ENCODE measurements at regions not wholly inside any gene's neighbourhood (a gene's known extent, or its start where the extent isn't known, plus 50 kb on each side); places are given as distances from the start of the nearest gene placed in this dataset.

DNA sequence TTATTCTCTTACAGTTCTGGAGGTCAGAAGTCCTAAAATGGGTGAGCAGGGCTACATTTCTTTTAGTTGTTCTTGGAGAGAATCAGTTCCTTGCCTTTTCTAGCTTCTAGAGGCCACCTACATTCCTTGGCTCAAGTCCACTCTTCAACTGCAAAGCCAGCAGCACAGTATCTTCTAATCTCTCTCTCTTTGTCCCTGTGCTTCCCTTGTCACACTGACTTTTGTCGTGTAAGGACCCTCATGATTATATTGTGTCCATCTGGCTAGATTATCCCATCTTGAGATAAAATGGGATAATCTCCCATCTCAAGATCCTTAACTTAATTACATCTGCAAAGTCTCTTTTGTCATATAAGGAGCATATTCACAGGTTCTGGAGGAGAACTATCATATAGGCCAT, 359.0 kb downstream of the ADRA2A start:
- no peaks in the 10 kb centered on the region for H3K4me1 ChIP-seq
- no peak for TF ChIP-seq POLR2A (IDR thresholded peaks at IDR 0.05)
- TF ChIP-seq, protein P1, sequence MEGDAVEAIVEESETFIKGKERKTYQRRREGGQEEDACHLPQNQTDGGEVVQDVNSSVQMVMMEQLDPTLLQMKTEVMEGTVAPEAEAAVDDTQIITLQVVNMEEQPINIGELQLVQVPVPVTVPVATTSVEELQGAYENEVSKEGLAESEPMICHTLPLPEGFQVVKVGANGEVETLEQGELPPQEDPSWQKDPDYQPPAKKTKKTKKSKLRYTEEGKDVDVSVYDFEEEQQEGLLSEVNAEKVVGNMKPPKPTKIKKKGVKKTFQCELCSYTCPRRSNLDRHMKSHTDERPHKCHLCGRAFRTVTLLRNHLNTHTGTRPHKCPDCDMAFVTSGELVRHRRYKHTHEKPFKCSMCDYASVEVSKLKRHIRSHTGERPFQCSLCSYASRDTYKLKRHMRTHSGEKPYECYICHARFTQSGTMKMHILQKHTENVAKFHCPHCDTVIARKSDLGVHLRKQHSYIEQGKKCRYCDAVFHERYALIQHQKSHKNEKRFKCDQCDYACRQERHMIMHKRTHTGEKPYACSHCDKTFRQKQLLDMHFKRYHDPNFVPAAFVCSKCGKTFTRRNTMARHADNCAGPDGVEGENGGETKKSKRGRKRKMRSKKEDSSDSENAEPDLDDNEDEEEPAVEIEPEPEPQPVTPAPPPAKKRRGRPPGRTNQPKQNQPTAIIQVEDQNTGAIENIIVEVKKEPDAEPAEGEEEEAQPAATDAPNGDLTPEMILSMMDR (IDR thresholded peaks at IDR 0.05), result no peak
- no peaks in the 10 kb centered on the region for H3K36me3 ChIP-seq
- H3K9me3 ChIP-seq, result no peaks in the 10 kb centered on the region
- intact Hi-C loops (cut with DNase I; ENCODE audit: low total_unique reads), result no loop called here
- H3K27ac ChIP-seq, result no peak overlapping the region
- no peak overlapping the region for H3K4me3 ChIP-seq
- H3K27me3 ChIP-seq, result no peaks in the 10 kb centered on the region
- no peak for DNase-seq

DNA sequence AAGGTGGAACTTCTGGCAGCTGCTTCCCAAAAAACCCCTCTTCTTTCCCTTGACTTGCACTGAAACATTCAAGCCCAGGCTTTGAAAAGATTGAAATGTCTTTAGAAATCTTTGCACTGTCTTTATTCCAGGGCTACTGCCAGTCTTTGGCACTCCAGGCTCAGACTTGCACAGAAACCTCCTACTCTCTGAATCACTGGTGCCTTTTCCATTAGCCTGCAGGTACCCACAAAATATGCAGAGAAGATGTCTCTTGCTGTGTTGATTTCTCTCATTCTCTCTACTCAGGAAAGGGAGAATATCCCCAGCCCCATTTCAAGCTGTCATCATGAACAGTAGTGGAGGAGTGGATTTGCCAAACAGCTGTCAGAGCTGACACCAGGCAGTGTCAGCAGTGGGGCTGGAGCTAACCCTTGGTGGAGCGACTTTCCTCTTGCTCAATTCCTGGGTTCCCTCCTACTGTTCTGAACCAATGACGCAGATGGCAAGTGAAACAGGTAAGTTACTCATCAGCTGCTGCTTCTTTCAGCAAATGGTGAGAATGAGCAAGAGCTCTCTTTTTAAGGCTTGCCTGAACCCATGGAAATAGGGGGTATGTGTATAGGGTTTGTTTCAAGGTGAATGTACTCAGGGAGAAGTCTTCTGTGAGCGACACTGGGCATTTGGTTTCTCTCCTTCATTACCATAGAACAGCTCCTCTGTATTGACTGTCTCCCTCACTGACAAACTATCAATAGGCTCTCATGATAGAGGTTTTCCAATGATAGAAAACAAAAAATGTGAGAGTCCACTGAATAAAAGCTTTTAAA, 362.4 kb downstream of the ADRA2A start:
- Histone ChIP-seq H3K27me3 (no peaks in the 10 kb centered on the region), H3K36me3 (no peaks in the 10 kb centered on the region), H3K4me1 (no peaks in the 10 kb centered on the region), H3K4me3 (no peak overlapping the region), H3K27ac (no peak overlapping the region), H3K9me3 (no peaks in the 10 kb centered on the region)
- intact Hi-C loops (cut with DNase I; ENCODE audit: low total_unique reads), result no loop called here
- no peak for DNase-seq
- no peak for TF ChIP-seq POLR2A (IDR thresholded peaks at IDR 0.05)
- TF ChIP-seq, protein P1 (IDR thresholded peaks at IDR 0.05), result no peak

DNA sequence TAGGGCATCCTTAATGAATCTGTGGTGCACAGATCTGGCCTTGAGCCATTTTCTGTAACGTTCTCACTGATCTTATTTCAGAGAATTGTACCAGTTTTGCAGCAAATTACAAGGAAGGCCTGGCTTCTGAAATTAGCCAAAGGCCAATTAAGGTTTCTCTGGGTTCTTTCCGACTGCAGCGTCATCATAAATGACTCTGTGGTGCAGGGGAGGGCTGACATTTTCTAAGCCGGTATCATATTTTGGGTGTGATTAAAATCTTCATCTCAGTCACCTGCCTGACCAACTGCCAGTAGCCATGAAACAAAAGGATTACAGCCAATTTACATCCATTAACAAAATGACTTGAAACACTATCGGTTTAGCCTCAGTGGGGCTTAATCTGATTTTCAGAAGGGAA, 363.7 kb downstream of the ADRA2A start:
- DNase-seq, result no peak
- no peak overlapping the region for H3K27ac ChIP-seq
- no peaks in the 10 kb centered on the region for H3K4me1 ChIP-seq
- H3K4me3 ChIP-seq, result no peak overlapping the region
- H3K36me3 ChIP-seq, result no peaks in the 10 kb centered on the region
- TF ChIP-seq, protein P1 (IDR thresholded peaks at IDR 0.05), result no peak
- H3K9me3 ChIP-seq, result no peaks in the 10 kb centered on the region
- H3K27me3 ChIP-seq, result no peaks in the 10 kb centered on the region
- intact Hi-C loops (cut with DNase I; ENCODE audit: low total_unique reads), result no loop called here

DNA sequence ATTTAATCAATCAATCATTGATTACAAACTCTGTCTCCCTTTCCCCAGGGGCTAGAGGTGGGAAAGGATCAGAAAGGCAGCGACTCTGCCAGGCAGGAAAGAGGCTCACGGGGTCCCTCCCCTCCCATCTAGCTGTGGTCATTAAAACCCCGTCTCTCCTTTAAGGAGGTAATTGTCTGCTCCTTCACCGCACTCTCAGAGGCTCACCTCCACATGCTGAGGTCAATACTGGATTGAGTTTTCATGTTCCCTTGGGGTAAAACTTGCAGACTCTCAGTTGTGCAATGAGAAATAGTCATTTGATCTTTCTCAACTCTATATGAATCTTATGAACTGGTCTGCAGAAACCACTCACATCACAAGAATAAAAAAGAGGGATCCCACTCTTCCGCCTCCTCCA, 368.8 kb downstream of the ADRA2A start:
- Histone ChIP-seq H3K27ac (no peak overlapping the region), H3K36me3 (no peaks in the 10 kb centered on the region), H3K27me3 (no peaks in the 10 kb centered on the region), H3K4me1 (no peaks in the 10 kb centered on the region), H3K9me3 (no peaks in the 10 kb centered on the region), H3K4me3 (no peak overlapping the region)
- intact Hi-C loops (cut with DNase I; ENCODE audit: low total_unique reads), result no loop called here
- DNase-seq, result no peak
- no peak for TF ChIP-seq POLR2A (IDR thresholded peaks at IDR 0.05)
- TF ChIP-seq, protein P1 (IDR thresholded peaks at IDR 0.05), result no peak

DNA sequence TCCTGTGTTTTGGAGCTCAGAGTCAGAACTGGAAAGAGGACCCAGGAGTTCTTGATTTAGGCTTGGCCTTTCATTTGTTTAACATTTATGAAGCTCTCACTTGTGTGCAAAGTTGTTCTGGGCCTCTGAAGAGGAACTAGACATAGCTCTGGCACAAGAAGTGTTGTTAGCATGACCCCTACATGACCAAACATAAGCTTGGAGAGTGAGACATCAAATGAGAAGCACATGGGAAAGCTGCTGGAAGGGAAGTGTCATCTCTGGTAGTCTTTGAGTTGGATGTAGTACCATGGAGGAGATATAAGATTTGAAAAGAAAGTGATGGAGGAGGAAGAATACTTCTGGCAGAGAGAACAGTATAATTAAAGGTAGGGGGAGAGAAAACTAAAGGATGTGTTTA, 370.1 kb downstream of the ADRA2A start:
- Histone ChIP-seq H3K27ac (no peak overlapping the region), H3K4me1 (no peaks in the 10 kb centered on the region), H3K4me3 (no peak overlapping the region), H3K27me3 (no peaks in the 10 kb centered on the region), H3K9me3 (no peaks in the 10 kb centered on the region), H3K36me3 (no peaks in the 10 kb centered on the region)
- no peak for DNase-seq
- TF ChIP-seq POLR2A (IDR thresholded peaks at IDR 0.05), result no peak
- intact Hi-C loops (cut with DNase I; ENCODE audit: low total_unique reads), result no loop called here
